DND-41 (cell line): ENCODE measurements at regions not wholly inside any gene's neighbourhood (a gene's known extent, or its start where the extent isn't known, plus 50 kb on each side); places are given as distances from the start of the nearest gene placed in this dataset.

Source experiments
- ATAC-seq: fragments of 200-7000 bp; cut with Tn5 transposase; 3 replicates; pipeline ENCODE4 v1.9.1; 2021; ENCODE audit warnings: low read depth; ENCODE audit not compliant: insufficient read depth
- DNase-seq: peaks from one replicate; pipeline ENCODE4 v3.0.0-alpha.2; 2020
- H2AFZ ChIP-seq: 2 replicates; pipeline ENCODE4 v1.6.0; 2012; ENCODE audit warnings: low read depth, low read length
- H3K27ac ChIP-seq: 2 replicates; pipeline ENCODE4 v1.5.1; 2012; ENCODE audit warnings: low read length, inconsistent platforms
- H3K27me3 ChIP-seq: fragments of 200-600 bp; sonication (generic); 2 replicates; pipeline ENCODE4 v1.6.0; 2012; ENCODE audit warnings: low read length, mild to moderate bottlenecking, inconsistent platforms; ENCODE audit not compliant: insufficient read depth, poor library complexity
- H3K36me3 ChIP-seq: 2 replicates; pipeline ENCODE4 v1.5.1; 2012; ENCODE audit warnings: low read length, inconsistent platforms; ENCODE audit not compliant: insufficient read depth
- H3K4me1 ChIP-seq: 2 replicates; pipeline ENCODE4 v1.5.1; 2012; ENCODE audit warnings: mild to moderate bottlenecking, low read length; ENCODE audit not compliant: insufficient read depth
- H3K4me2 ChIP-seq: 2 replicates; pipeline ENCODE4 v1.6.0; 2012; ENCODE audit warnings: mild to moderate bottlenecking, moderate library complexity, low read length, inconsistent platforms; ENCODE audit not compliant: insufficient read depth
- H3K4me3 ChIP-seq, 2 experiments: fragments of 200-600 bp in 1 of 2; shearing (Covaris generic) in 1 of 2; 2 replicates each; pipeline ENCODE4 v1.5.1; 2012 to 2016; ENCODE audit warnings: inconsistent platforms in 2 of 2, low read length in 2 of 2, mild to moderate bottlenecking in 2 of 2, low read depth in 1 of 2, moderate library complexity in 1 of 2
- H3K79me2 ChIP-seq: 2 replicates; pipeline ENCODE4 v1.6.0; 2012; ENCODE audit warnings: low read length, inconsistent platforms; ENCODE audit not compliant: insufficient read depth
- H3K9ac ChIP-seq: 2 replicates; pipeline ENCODE4 v1.6.0; 2012; ENCODE audit warnings: low read depth, mild to moderate bottlenecking, inconsistent platforms, low read length, moderate library complexity
- H3K9me3 ChIP-seq: 2 replicates; pipeline ENCODE4 v1.5.1; 2012; ENCODE audit warnings: low read length, moderate library complexity, mild to moderate bottlenecking, inconsistent platforms; ENCODE audit not compliant: insufficient read depth, severe bottlenecking
- H4K20me1 ChIP-seq: 2 replicates; pipeline ENCODE4 v1.6.0; 2012; ENCODE audit warnings: low read length; ENCODE audit not compliant: insufficient read depth
- EZH2 ChIP-seq: IDR thresholded peaks from 3 replicates; pipeline ENCODE4 v1.6.1; 2012; ENCODE audit warnings: borderline replicate concordance, low read depth, mild to moderate bottlenecking, moderate library complexity, low read length, inconsistent platforms; ENCODE audit not compliant: severe bottlenecking
- TF ChIP-seq, protein P1 (sequence below): IDR thresholded peaks from 2 replicates; pipeline ENCODE4 v1.5.1; 2012; ENCODE audit warnings: borderline replicate concordance, low read length, moderate library complexity, mild to moderate bottlenecking; ENCODE audit not compliant: poor library complexity, severe bottlenecking; ENCODE audit errors: extremely low read depth

DNA sequence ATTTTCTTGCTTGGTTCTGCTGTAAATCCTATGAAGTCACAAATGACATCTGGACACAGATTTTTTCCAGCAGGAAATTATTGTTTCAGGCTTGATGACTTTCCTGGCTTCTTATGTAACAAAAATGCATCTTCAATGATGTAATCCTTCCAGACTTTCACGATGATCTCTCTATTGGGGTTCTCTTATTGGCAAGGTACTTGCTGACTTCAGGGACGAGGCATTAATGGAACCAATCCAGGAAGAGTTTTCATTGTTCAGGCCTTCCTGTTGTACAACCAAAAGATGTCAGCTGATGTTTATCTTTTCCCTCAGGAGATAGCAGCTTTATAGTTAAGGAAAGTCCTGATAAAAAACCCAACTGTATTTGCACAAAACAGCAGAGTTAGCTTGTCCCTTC lies 118.5 kb upstream of the MMS22L start:
- Histone ChIP-seq H3K4me3 (no peak overlapping the region), H3K4me2 (no peak overlapping the region), H3K79me2 (no peaks in the 10 kb centered on the region), H3K36me3 (no peaks in the 10 kb centered on the region), H3K27ac (no peak overlapping the region), H3K4me1 (no peaks in the 10 kb centered on the region), H2AFZ (no peak overlapping the region), H3K9me3 (no peaks in the 10 kb centered on the region), H3K9ac (no peak overlapping the region), H4K20me1 (no peaks in the 10 kb centered on the region), H3K27me3 (no peaks in the 10 kb centered on the region)
- DNase-seq (no peak), ATAC-seq (no peak)
- no peak for TF ChIP-seq EZH2
- TF ChIP-seq, protein P1, sequence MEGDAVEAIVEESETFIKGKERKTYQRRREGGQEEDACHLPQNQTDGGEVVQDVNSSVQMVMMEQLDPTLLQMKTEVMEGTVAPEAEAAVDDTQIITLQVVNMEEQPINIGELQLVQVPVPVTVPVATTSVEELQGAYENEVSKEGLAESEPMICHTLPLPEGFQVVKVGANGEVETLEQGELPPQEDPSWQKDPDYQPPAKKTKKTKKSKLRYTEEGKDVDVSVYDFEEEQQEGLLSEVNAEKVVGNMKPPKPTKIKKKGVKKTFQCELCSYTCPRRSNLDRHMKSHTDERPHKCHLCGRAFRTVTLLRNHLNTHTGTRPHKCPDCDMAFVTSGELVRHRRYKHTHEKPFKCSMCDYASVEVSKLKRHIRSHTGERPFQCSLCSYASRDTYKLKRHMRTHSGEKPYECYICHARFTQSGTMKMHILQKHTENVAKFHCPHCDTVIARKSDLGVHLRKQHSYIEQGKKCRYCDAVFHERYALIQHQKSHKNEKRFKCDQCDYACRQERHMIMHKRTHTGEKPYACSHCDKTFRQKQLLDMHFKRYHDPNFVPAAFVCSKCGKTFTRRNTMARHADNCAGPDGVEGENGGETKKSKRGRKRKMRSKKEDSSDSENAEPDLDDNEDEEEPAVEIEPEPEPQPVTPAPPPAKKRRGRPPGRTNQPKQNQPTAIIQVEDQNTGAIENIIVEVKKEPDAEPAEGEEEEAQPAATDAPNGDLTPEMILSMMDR: no peak

DNA sequence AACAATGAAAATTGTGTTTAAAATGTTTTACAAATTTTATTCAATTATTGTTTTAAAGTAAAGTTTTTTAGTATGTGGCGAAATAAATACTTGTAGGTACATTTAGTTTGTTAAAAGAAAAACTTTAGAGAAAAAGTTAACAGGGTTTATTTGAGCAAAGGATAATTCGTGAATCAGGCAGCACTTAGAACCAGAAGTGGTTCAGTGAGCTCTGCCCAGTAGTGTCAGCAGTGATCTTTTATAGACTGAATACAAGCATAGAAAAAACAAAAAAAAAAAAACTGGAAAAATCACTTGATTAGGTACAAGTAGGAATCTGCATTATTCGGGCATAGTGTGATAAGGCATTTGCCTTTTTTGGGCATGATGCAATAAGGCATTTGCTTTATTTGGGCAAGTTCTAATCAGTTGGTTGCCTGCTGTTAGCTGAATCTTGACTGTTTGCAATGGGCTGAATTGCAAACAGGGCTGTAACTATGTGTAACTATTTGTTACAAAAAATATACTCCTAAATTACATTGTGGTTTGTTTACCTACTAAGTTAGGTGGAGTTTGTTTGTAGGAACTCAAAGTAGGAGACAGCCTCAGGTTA lies 122.9 kb upstream of the MMS22L start:
- no peak overlapping the region for H3K4me3 ChIP-seq
- no peaks in the 10 kb centered on the region for H3K79me2 ChIP-seq
- no peaks in the 10 kb centered on the region for H3K4me1 ChIP-seq
- H3K36me3 ChIP-seq: no peaks in the 10 kb centered on the region
- no peak overlapping the region for H3K27ac ChIP-seq
- TF ChIP-seq, protein P1: no peak
- TF ChIP-seq EZH2: no peak
- H2AFZ ChIP-seq: no peak overlapping the region
- H3K4me2 ChIP-seq: no peak overlapping the region
- no peaks in the 10 kb centered on the region for H3K27me3 ChIP-seq
- no peak overlapping the region for H3K9ac ChIP-seq
- DNase-seq (no peak), ATAC-seq (no peak)
- no peaks in the 10 kb centered on the region for H4K20me1 ChIP-seq
- no peaks in the 10 kb centered on the region for H3K9me3 ChIP-seq

DNA sequence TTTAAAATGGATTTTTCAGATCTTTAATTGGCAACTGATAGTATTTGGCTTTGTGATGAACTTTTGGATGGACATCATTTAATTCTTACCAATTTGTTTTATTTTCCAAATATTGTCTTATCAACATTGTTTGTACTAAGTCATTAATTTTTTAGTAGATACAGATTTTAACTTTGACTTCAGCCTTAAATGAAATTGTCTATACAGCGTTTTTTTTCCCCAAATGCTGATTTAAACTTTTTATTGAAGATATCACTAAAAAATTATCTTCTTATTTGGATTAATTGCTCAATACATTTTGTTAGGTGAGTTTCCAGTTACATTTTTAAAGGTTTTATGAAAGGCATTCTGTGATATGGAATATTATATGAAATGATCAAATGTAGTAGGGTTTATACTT lies 123.6 kb upstream of the MMS22L start:
- no peak for DNase-seq
- Histone ChIP-seq H3K27ac (no peak overlapping the region), H3K4me3 (no peak overlapping the region), H3K4me2 (no peak overlapping the region), H4K20me1 (no peaks in the 10 kb centered on the region), H2AFZ (no peak overlapping the region), H3K4me1 (no peaks in the 10 kb centered on the region), H3K36me3 (no peaks in the 10 kb centered on the region), H3K9me3 (no peaks in the 10 kb centered on the region), H3K9ac (no peak overlapping the region), H3K79me2 (no peaks in the 10 kb centered on the region), H3K27me3 (no peaks in the 10 kb centered on the region)
- ATAC-seq: no peak
- no peak for TF ChIP-seq EZH2
- TF ChIP-seq, protein P1: no peak

DNA sequence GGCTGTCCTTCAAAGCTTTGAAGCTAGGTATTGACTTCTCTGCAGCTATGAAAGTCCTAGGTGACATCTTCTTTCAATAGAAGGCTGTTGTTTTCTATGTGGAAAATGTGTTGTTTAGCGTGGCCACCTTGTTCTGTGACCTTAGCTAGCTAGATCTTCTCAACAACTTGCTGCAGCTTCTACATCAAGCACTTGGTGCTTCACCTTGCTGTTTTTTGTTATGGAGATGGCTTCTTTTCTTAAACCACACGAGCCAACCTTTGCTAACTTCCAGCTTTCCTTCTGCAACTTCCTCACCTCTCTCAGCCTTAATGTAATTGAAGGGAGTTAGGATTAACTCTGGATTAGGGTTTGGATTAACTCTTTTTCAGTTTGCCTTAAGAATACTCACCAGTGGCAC lies 128.6 kb upstream of the MMS22L start:
- H3K9ac ChIP-seq: no peak overlapping the region
- H4K20me1 ChIP-seq: no peaks in the 10 kb centered on the region
- no peaks in the 10 kb centered on the region for H3K79me2 ChIP-seq
- H3K9me3 ChIP-seq: no peaks in the 10 kb centered on the region
- H3K4me3 ChIP-seq: no peak overlapping the region
- H3K27me3 ChIP-seq: no peaks in the 10 kb centered on the region
- no peak for DNase-seq
- H3K4me1 ChIP-seq: no peaks in the 10 kb centered on the region
- H3K4me2 ChIP-seq: no peak overlapping the region
- no peak overlapping the region for H2AFZ ChIP-seq
- H3K27ac ChIP-seq: no peak overlapping the region
- ATAC-seq: no peak
- TF ChIP-seq, protein P1: no peak
- TF ChIP-seq EZH2: no peak
- H3K36me3 ChIP-seq: no peaks in the 10 kb centered on the region
